GM23338 (cell line): ENCODE measurements at regions not wholly inside any gene's neighbourhood (a gene's known extent, or its start where the extent isn't known, plus 50 kb on each side); places are given as distances from the start of the nearest gene placed in this dataset.

Source experiments
- CREB1 ChIP-seq: fragments of 250-450 bp; sonication (Bioruptor Pico); IDR thresholded peaks from 2 replicates; pipeline ENCODE4 v1.5.0; 2020; ENCODE audit warnings: low read depth, mild to moderate bottlenecking, moderate library complexity
- EZH2 ChIP-seq: fragments of 200-600 bp; sonication (generic); IDR thresholded peaks from one replicate; pipeline ENCODE4 v1.8.0; 2017; ENCODE audit warnings: antibody characterized with exemption, mild to moderate bottlenecking, low read depth; ENCODE audit not compliant: unreplicated experiment
- EZH2phosphoT487 ChIP-seq: fragments of 200-600 bp; sonication (generic); IDR thresholded peaks from one replicate; pipeline ENCODE4 v1.8.1; 2018; ENCODE audit warnings: antibody characterized with exemption; ENCODE audit not compliant: unreplicated experiment
- JUNB ChIP-seq: IDR thresholded peaks from one replicate; pipeline ENCODE4 v1.6.1; 2016; ENCODE audit warnings: antibody characterized with exemption; ENCODE audit not compliant: unreplicated experiment
- NANOG ChIP-seq: IDR thresholded peaks from 2 replicates; pipeline ENCODE4 v1.6.1; 2016; ENCODE audit warnings: antibody characterized with exemption, borderline replicate concordance
- POLR2AphosphoS5 ChIP-seq: IDR thresholded peaks from 2 replicates; pipeline ENCODE4 v1.6.1; 2016; ENCODE audit warnings: antibody characterized with exemption, low read depth
- STAT1 ChIP-seq: IDR thresholded peaks from one replicate; pipeline ENCODE4 v1.6.1; 2016; ENCODE audit warnings: antibody characterized with exemption; ENCODE audit not compliant: unreplicated experiment
- ZNF114 ChIP-seq: fragments of 250-450 bp; sonication (Bioruptor Pico); IDR thresholded peaks from 2 replicates; pipeline ENCODE4 v1.5.0; 2020; ENCODE audit warnings: mild to moderate bottlenecking, moderate library complexity
- ZNF331 ChIP-seq: fragments of 250-450 bp; sonication (Bioruptor Pico); IDR thresholded peaks from 2 replicates; pipeline ENCODE4 v1.5.0; 2020; ENCODE audit warnings: low read depth, mild to moderate bottlenecking, moderate library complexity
- TF ChIP-seq, protein P1 (sequence below), 2 experiments: fragments of 200-600 bp in 1 of 2; sonication (generic) in 1 of 2; conservative IDR thresholded peaks; 2 replicates each; pipeline versions ENCODE4 v1.5.1 to v1.6.1; 2016 to 2017; ENCODE audit warnings: antibody characterized with exemption in 2 of 2, low read depth in 2 of 2, mild to moderate bottlenecking in 2 of 2, moderate library complexity in 1 of 2
- TF ChIP-seq, protein P2 (sequence below): IDR thresholded peaks from 2 replicates; pipeline ENCODE4 v1.6.1; 2016; ENCODE audit warnings: antibody characterized with exemption
- TF ChIP-seq, protein P3 (sequence below): IDR thresholded peaks from one replicate; pipeline ENCODE4 v1.6.1; 2018; ENCODE audit warnings: antibody characterized with exemption; ENCODE audit not compliant: unreplicated experiment
- TF ChIP-seq, protein P4 (sequence below): fragments of 250-450 bp; sonication (Bioruptor Pico); IDR thresholded peaks from 2 replicates; pipeline ENCODE4 v1.5.0; 2020; ENCODE audit warnings: mild to moderate bottlenecking, moderate library complexity

DNA sequence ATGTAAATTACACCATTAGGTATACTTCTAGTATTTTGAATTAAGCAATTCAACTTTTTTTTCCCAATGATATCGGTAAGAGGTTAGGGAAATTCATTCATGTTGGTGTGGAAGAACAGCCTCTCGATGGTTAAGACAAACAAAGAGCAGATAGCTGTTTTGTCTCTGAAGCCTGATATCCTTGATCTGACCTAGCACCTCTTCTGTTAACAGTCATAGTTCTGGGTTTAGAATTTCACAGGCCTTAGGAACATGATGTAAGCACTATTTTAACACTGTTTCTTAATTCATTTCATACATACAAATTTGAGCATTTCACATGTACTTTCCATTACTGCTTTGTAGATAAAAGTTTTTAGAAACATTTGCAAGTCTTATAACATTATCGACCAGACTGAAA is 367.5 kb upstream of the ZNF385D start:
- TF ChIP-seq, protein P1, sequence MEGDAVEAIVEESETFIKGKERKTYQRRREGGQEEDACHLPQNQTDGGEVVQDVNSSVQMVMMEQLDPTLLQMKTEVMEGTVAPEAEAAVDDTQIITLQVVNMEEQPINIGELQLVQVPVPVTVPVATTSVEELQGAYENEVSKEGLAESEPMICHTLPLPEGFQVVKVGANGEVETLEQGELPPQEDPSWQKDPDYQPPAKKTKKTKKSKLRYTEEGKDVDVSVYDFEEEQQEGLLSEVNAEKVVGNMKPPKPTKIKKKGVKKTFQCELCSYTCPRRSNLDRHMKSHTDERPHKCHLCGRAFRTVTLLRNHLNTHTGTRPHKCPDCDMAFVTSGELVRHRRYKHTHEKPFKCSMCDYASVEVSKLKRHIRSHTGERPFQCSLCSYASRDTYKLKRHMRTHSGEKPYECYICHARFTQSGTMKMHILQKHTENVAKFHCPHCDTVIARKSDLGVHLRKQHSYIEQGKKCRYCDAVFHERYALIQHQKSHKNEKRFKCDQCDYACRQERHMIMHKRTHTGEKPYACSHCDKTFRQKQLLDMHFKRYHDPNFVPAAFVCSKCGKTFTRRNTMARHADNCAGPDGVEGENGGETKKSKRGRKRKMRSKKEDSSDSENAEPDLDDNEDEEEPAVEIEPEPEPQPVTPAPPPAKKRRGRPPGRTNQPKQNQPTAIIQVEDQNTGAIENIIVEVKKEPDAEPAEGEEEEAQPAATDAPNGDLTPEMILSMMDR (conservative IDR thresholded peaks at IDR 0.05; ENCODE audit: low read depth in 2 of 2): no peak
- TF ChIP-seq, protein P2, sequence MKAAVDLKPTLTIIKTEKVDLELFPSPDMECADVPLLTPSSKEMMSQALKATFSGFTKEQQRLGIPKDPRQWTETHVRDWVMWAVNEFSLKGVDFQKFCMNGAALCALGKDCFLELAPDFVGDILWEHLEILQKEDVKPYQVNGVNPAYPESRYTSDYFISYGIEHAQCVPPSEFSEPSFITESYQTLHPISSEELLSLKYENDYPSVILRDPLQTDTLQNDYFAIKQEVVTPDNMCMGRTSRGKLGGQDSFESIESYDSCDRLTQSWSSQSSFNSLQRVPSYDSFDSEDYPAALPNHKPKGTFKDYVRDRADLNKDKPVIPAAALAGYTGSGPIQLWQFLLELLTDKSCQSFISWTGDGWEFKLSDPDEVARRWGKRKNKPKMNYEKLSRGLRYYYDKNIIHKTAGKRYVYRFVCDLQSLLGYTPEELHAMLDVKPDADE: no peak
- TF ChIP-seq EZH2: no peak
- TF ChIP-seq CREB1 (CRISPR knock-in tag): no peak
- no peak for TF ChIP-seq EZH2phosphoT487
- TF ChIP-seq POLR2AphosphoS5: no peak
- TF ChIP-seq, protein P3, sequence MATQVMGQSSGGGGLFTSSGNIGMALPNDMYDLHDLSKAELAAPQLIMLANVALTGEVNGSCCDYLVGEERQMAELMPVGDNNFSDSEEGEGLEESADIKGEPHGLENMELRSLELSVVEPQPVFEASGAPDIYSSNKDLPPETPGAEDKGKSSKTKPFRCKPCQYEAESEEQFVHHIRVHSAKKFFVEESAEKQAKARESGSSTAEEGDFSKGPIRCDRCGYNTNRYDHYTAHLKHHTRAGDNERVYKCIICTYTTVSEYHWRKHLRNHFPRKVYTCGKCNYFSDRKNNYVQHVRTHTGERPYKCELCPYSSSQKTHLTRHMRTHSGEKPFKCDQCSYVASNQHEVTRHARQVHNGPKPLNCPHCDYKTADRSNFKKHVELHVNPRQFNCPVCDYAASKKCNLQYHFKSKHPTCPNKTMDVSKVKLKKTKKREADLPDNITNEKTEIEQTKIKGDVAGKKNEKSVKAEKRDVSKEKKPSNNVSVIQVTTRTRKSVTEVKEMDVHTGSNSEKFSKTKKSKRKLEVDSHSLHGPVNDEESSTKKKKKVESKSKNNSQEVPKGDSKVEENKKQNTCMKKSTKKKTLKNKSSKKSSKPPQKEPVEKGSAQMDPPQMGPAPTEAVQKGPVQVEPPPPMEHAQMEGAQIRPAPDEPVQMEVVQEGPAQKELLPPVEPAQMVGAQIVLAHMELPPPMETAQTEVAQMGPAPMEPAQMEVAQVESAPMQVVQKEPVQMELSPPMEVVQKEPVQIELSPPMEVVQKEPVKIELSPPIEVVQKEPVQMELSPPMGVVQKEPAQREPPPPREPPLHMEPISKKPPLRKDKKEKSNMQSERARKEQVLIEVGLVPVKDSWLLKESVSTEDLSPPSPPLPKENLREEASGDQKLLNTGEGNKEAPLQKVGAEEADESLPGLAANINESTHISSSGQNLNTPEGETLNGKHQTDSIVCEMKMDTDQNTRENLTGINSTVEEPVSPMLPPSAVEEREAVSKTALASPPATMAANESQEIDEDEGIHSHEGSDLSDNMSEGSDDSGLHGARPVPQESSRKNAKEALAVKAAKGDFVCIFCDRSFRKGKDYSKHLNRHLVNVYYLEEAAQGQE: no peak
- TF ChIP-seq, protein P4, sequence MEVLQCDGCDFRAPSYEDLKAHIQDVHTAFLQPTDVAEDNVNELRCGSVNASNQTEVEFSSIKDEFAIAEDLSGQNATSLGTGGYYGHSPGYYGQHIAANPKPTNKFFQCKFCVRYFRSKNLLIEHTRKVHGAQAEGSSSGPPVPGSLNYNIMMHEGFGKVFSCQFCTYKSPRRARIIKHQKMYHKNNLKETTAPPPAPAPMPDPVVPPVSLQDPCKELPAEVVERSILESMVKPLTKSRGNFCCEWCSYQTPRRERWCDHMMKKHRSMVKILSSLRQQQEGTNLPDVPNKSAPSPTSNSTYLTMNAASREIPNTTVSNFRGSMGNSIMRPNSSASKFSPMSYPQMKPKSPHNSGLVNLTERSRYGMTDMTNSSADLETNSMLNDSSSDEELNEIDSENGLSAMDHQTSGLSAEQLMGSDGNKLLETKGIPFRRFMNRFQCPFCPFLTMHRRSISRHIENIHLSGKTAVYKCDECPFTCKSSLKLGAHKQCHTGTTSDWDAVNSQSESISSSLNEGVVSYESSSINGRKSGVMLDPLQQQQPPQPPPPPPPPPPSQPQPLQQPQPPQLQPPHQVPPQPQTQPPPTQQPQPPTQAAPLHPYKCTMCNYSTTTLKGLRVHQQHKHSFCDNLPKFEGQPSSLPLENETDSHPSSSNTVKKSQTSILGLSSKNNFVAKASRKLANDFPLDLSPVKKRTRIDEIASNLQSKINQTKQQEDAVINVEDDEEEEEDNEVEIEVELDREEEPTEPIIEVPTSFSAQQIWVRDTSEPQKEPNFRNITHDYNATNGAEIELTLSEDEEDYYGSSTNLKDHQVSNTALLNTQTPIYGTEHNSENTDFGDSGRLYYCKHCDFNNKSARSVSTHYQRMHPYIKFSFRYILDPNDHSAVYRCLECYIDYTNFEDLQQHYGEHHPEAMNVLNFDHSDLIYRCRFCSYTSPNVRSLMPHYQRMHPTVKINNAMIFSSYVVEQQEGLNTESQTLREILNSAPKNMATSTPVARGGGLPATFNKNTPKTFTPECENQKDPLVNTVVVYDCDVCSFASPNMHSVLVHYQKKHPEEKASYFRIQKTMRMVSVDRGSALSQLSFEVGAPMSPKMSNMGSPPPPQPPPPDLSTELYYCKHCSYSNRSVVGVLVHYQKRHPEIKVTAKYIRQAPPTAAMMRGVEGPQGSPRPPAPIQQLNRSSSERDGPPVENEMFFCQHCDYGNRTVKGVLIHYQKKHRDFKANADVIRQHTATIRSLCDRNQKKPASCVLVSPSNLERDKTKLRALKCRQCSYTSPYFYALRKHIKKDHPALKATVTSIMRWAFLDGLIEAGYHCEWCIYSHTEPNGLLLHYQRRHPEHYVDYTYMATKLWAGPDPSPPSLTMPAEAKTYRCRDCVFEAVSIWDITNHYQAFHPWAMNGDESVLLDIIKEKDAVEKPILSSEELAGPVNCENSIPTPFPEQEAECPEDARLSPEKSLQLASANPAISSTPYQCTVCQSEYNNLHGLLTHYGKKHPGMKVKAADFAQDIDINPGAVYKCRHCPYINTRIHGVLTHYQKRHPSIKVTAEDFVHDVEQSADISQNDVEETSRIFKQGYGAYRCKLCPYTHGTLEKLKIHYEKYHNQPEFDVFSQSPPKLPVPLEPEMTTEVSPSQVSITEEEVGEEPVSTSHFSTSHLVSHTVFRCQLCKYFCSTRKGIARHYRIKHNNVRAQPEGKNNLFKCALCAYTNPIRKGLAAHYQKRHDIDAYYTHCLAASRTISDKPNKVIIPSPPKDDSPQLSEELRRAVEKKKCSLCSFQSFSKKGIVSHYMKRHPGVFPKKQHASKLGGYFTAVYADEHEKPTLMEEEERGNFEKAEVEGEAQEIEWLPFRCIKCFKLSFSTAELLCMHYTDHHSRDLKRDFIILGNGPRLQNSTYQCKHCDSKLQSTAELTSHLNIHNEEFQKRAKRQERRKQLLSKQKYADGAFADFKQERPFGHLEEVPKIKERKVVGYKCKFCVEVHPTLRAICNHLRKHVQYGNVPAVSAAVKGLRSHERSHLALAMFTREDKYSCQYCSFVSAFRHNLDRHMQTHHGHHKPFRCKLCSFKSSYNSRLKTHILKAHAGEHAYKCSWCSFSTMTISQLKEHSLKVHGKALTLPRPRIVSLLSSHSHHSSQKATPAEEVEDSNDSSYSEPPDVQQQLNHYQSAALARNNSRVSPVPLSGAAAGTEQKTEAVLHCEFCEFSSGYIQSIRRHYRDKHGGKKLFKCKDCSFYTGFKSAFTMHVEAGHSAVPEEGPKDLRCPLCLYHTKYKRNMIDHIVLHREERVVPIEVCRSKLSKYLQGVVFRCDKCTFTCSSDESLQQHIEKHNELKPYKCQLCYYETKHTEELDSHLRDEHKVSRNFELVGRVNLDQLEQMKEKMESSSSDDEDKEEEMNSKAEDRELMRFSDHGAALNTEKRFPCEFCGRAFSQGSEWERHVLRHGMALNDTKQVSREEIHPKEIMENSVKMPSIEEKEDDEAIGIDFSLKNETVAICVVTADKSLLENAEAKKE (CRISPR knock-in tag): no peak
- no peak for TF ChIP-seq ZNF114
- TF ChIP-seq NANOG: no peak
- no peak for TF ChIP-seq ZNF331 (CRISPR knock-in tag)
- TF ChIP-seq JUNB: no peak
- TF ChIP-seq STAT1: no peak
